ENCODE measurements at regions not wholly inside any gene's neighbourhood (a gene's known extent, or its start where the extent isn't known, plus 50 kb on each side); places are given as distances from the start of the nearest gene placed in this dataset.

DNA sequence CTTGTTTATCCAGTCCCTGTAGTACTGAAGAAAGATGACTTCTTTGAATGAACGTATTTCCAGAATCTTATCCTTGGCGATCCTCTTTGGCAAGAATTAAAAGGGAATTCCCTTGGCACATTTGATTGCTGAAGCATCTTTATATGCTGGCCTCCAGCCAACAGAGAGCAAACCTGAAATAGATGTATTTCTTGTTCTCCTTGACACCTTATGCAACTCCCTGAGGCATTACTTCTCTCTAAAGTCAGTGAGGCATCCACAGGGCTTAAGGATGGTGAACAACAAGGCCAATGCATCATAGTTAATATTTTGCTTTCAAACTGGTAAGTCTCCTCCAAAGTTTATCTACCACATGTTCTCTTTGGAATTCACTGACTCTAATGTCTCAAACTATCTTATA lies 450.9 kb upstream of the THRB start:
- no peak for DNase-seq

- DNase-seq, result no peak
Observed at GRCh38 chr3:24947103-24947502, 452.5 kb upstream of the THRB start.

DNA sequence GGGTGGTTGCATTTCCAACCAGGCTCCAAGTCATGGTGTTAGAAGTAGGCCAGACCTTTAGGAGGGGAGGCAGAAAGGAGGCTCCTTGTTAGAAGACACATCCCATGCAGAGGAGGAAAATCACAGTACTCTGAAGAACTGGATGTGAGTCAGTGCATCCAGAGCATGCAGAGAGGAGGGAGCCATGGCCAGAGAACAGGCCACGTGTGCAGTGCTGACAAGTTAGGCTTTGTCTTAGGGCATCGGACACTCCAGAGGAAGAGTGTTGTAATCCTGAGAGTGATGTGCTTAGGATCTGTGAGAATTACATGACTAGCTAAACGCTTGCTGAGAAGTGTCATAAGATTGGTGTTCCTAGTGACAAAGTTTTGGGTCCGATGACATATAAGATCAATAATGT lies 456.5 kb upstream of the THRB start:
- DNase-seq, result no peak

DNA sequence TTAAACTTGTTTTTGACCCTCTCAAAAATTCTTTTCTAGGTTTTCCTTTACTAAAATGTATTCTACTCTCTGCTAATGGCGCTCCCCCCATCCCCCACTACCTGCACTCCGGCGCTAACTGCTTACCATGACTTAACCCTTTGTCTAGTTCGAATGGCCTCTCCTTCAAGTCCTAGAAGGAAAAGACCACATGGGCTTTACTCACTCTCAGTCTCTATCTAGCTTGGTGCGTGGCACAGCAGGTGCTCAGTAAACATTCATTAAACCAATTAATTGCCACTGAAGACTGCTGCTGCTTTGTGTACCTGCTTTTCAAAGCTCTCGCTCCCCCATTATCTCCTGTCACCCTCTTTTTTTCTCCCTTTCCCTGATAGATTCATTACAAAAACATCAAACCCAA lies 457.7 kb upstream of the THRB start:
- DNase-seq, result no peak

DNA sequence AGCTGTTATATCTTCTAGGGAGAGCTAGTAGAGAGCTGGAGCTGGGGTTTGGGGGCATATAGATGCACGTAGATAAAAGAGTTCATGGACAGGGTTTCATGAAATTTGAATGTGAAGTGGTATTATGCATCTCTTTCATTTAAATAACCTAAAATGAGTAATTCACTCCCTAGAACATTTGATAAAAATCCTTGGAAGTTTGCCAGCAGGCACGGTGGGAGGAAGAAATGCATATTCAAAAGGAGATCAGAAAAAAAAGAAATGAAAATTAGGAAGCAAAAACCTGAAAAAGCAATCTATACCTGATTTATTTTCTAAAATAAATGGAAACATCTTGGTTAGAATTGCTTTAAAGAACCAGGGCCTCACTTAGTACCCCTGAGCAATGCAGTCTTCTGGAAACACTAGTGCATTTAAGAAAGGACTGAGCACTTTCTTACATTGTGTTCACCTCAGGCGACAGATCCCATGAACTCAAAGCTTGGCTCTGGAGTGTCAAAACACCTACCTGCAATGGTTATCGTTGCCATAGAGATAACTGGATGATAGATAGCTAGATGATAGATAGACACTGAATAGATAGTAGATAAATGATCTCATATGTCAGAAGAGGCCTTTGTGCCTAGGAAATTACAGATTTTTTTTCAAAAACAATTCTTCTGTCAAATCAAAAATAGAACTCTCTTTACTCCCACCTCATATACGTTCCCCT lies 458.6 kb upstream of the THRB start:
- DNase-seq, result no peak

GRCh38 chr3:24956613-24957012 lies 462.0 kb upstream of the THRB start:
- no peak for DNase-seq

DNA sequence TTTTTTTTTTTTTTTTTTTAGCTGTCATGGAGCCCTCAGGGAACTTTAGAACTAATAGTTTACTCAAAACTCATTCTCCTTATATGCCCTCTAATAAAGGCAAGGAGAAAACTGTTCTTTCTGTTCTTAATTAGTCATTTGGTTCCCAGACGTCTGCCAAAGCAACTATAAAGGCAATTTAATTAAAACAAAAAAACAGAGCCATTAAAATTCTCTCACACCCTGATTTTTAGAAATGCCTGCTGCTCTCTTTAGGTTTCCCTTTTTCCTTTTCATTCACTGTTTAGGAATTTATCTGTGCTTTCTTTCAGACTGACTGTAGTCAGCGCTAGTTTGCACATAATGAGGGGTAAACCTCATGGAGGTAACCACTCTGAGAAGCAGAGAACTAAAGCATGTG lies 463.6 kb upstream of the THRB start:
- DNase-seq, result no peak

DNA sequence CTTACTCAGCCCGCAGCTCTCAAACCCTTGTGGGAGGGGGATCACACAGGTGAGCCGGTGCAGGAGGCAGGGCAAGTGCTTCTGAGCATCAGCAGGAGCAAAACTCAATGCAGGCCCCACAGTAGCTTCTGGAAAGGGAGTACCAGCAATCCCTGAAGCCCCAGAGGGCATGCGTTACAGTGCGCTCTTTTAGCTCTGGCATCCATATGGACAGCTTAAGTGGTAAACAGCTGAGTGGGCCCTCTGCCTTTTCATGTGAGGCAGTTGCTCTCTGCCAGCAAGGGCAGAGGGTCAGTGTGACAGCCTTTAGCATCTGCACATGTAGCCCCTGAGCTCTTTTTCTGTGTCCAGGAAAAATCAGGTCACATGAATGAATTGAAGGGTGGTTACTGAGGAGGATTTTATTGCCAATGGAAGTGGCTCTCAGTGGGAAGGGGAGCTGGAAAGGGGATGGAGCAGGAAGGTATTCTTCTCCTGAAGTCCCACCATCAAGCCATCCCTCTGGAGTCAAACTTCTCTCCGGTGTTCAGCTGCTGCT lies 464.3 kb upstream of the THRB start:
- no peak for DNase-seq

DNA sequence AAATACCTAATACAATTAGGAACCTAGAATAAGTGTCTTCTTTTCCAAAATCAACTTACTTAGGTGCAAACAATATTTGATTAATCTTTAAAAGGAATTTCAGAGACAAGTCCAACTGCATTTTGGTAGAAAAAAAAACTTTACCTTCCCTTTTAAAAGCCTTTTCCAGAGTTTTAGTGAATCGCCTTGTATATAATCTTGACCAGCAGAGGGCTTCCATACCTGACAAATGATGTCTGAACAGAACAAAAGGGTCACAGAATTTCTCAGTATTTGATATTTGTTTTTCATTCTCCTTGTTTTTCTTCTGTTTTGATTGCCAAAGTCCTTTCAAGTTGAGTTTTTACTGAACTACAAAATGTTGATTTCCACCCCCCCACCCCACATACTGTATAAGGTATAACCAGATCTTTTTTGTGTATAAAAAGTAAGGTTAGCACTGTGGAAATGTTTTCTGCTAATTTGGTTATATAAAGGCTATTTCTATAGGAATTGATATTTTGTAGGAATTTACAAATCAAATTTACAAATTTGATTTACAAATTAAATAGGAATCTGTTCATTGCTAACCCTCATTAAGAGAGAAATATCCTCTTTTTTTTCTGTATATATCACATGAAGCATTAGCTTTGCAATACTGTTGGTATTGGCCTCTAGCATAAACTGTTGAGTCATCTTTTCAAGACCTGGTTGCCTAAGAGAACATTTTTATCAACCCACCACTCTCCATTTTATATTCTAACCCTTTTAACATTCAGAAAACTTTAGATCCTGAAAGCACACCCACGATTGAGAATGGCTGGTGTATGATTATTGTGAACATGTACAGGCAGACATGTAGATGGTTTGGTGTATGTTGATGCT lies 464.1 kb upstream of the RARB start:
- DNase-seq, result no peak

- no peak for DNase-seq
Observed at GRCh38 chr3:24965706-24966385, 462.2 kb upstream of the RARB start.

GRCh38 chr3:24968036-24968435 lies 460.0 kb upstream of the RARB start:
- DNase-seq, result no peak

DNA sequence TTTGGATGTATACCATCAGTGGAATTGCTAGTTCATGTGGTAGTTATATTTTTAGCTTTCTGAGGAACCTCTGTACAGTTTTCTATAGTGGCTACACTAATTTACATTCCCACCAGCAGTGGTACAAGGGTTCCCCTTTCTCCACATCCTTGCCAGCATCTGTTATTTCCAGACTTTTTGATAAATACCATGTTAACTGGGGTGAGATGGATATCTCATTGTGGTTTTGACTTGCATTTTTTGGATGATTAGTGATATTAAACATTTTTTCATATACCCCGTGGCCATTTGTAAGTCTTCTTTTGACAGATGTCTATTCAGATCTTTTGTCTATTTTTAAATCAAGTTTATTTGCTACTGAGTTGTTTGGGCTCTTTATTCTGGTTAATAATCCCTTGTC lies 455.6 kb upstream of the RARB start:
- no peak for DNase-seq

GRCh38 chr3:24981309-24981708 lies 446.8 kb upstream of the RARB start:
- DNase-seq, result no peak

GRCh38 chr3:24981924-24982323 lies 446.1 kb upstream of the RARB start:
- DNase-seq, result no peak

DNA sequence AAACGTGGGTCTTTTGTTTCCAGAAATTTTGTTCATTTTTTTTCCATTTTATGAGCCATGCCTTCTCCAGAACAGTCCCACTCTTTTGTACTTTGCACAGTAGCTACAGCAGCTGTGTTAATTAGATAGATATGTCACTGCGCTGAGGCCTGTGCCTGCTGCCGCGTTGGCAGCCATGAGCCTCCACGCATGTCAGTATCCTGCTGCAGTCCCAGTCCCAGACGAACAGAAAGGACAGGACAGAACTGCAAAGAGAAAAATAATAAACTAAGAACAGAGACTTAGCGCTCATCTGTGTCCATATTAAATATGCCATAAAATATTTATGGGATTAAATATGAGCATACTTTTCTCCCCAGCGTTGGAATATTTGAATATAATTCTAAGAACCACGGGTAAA lies 442.4 kb upstream of the RARB start:
- DNase-seq, result no peak

DNA sequence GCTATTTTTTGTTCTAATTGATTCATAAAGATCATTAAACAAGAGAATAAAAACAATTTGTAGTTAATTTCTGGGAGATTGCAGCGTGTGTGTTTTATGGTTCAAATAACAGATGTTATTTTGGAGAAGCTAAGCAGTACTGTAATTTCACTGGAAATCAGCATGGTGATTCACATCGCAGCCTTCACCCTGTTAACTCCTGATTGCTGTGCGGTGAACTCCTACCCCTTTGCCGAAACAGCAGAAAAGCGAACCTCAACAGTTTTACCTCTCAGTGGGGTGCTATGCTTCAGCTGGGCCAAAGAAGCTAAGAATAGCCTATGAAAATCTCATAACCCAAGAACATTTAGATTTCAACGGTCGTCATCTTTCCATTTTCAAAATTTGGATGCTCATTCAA lies 441.5 kb upstream of the RARB start:
- no peak for DNase-seq

- DNase-seq, result no peak
Observed at GRCh38 chr3:24999357-24999756, 428.7 kb upstream of the RARB start.

DNA sequence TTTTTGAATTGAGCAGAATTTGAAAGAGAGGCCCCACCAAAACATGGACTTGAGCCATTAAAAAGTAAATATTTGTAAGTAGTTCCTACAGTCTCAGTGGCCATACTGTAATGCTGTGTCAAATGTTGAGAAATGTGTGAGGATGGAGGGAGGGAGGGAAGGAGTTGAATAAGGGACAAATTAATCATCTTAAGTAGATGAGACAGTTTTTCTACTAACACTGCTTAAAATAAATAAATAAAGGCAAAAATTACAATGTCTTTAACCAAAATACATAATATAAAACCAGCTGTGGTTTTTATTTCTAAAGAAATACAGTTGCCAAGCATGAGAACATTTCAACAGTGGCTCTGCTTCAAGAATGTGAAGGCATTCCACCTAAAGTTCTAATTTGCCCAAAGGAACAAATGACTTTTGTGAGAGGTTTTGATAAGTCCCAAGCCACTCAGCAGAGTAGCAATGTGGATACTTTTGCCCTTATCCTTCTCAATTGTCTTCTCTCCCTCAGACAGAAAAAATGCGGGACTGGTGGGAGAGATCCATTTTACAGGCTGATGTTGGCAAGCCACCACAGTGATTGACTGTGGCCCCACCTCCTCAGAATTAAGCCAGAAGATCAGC lies 427.0 kb upstream of the RARB start:
- DNase-seq, result no peak

GRCh38 chr3:25002052-25002451 lies 426.0 kb upstream of the RARB start:
- no peak for DNase-seq

GRCh38 chr3:25007974-25008658 lies 419.9 kb upstream of the RARB start:
- no peak for DNase-seq

DNA sequence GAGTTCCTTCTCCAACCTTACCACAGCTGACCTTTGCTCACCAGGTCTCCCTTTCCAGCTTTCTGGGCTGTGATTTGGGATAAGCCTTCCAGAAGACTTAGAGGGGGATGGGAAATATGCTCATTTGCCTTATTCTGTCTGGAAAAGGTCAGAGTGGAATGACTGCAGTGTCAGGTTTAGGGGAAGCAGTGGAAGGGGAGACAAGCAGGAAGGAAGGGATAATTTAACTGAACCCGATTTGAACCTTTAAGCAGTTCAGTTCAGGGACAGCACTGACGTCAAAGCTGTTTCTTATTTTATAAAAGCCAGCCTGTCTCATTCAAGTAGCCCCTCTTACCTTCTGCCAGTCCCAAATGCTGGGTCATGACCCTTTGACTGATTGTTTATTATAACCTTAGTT lies 418.4 kb upstream of the RARB start:
- DNase-seq, result no peak

- DNase-seq, result no peak
Observed at GRCh38 chr3:25015599-25015998, 412.5 kb upstream of the RARB start.

GRCh38 chr3:25018909-25019308 lies 409.2 kb upstream of the RARB start:
- no peak for DNase-seq
